ENCODE measurements at regions not wholly inside any gene's neighbourhood (a gene's known extent, or its start where the extent isn't known, plus 50 kb on each side); places are given as distances from the start of the nearest gene placed in this dataset.
A peak's percentile ranks its signal among the peaks of the same experiment; 100 is the strongest.

- no peak overlapping the region for H3K4me3 ChIP-seq (ENCODE audit: low read length)
- DNase-seq (ENCODE audit: low read depth) = no peak
- TF ChIP-seq CTCF (conservative IDR thresholded peaks at IDR 0.05; ENCODE audit: low read depth, low read length) = no peak
Measured at GRCh38 chr13:82412749-82413148, 1469.5 kb downstream of the SLITRK1 start.

DNA sequence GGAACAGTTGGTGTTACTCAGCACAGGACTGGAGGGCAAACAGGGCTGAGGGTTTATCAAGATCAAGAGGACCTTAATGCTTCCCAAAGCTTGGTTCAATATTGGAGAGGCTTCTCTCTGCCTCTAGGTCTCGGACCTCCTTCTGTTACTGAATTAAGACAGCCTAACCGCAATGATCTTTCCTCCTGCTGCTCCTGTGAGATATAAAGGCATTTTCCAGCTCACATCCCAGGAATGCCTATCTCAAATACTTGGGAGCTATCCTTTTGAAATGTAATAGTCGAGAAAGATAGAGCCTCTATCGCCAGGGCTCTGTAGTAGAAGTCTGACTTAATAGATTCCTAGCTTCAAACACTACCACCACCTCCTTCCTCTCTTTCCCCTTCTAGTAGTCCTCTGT is 1475.0 kb downstream of the SLITRK1 start:
- H3K4me3 ChIP-seq (ENCODE audit: low read length) = no peak overlapping the region
- no peak for DNase-seq (ENCODE audit: low read depth)
- TF ChIP-seq CTCF (conservative IDR thresholded peaks at IDR 0.05; ENCODE audit: low read depth, low read length) = no peak

- TF ChIP-seq CTCF (conservative IDR thresholded peaks at IDR 0.05; ENCODE audit: low read depth, low read length) = no peak
- DNase-seq (ENCODE audit: low read depth) = no peak
- no peak overlapping the region for H3K4me3 ChIP-seq (ENCODE audit: low read length)
Measured at GRCh38 chr13:82374719-82375118, 1507.6 kb downstream of the SLITRK1 start.

GRCh38 chr13:82370316-82370715 is 1512.0 kb downstream of the SLITRK1 start:
- no peak overlapping the region for H3K4me3 ChIP-seq (ENCODE audit: low read length)
- TF ChIP-seq CTCF (conservative IDR thresholded peaks at IDR 0.05; ENCODE audit: low read depth, low read length) = no peak
- peak; percentile 47 for DNase-seq (ENCODE audit: low read depth)

DNA sequence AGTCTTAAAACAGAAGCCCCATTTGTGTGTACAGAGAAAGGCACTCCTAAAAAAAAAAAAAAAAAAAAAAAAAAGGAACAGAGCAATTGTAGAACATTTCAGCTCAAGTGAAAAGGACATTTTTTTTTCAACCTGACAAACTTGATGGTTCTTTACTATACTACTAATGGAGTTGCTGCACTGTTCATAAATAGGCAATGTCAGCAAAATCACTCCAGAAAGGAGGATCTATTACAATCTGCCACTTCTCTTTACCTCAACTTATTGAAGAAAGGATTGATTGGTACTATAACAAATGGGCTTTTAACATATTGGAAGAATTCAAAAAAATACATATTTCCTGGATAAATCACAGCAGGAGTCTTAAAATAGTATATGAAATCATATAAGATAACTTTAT is 1517.7 kb downstream of the SLITRK1 start:
- no peak overlapping the region for H3K4me3 ChIP-seq (ENCODE audit: low read length)
- no peak for TF ChIP-seq CTCF (conservative IDR thresholded peaks at IDR 0.05; ENCODE audit: low read depth, low read length)
- DNase-seq (ENCODE audit: low read depth) = no peak

- no peak overlapping the region for H3K4me3 ChIP-seq (ENCODE audit: low read length)
- no peak for DNase-seq (ENCODE audit: low read depth)
- no peak for TF ChIP-seq CTCF (conservative IDR thresholded peaks at IDR 0.05; ENCODE audit: low read depth, low read length)
Measured at GRCh38 chr13:82358284-82358683, 1524.0 kb downstream of the SLITRK1 start.

GRCh38 chr13:82356667-82357410 is 1525.4 kb downstream of the SLITRK1 start:
- peak; percentile 25 for TF ChIP-seq CTCF (conservative IDR thresholded peaks at IDR 0.05; ENCODE audit: low read depth, low read length)
- DNase-seq (ENCODE audit: low read depth) = no peak
- no peak overlapping the region for H3K4me3 ChIP-seq (ENCODE audit: low read length)
